Keratinocyte (primary cell): ENCODE measurements at regions not wholly inside any gene's neighbourhood (a gene's known extent, or its start where the extent isn't known, plus 50 kb on each side); places are given as distances from the start of the nearest gene placed in this dataset.

Source experiments
- DNase-seq: peaks from one replicate; pipeline ENCODE4 v3.0.0-alpha.2; 2011; ENCODE audit warnings: low read depth, missing footprints, low spot score
- FAIRE-seq: peaks from 2 replicates; lab custom pipeline; 2011; peaks lifted over from hg19 to GRCh38; lab: Jason Lieb, UNC
- H2AFZ ChIP-seq: 2 replicates; pipeline ENCODE4 v1.6.0; 2012; ENCODE audit warnings: low read length, control low read depth, inconsistent platforms; ENCODE audit not compliant: control insufficient read depth
- H3K27ac ChIP-seq: 2 replicates; pipeline ENCODE4 v1.5.1; 2011; ENCODE audit warnings: low read length; ENCODE audit not compliant: control insufficient read depth, insufficient read depth
- H3K27me3 ChIP-seq: 3 replicates; pipeline ENCODE4 v1.6.0; 2011; ENCODE audit warnings: low read length; ENCODE audit not compliant: control insufficient read depth, insufficient read depth; ENCODE audit errors: extremely low read depth
- H3K36me3 ChIP-seq, 2 experiments: 2 replicates in 1 of 2; 3 replicates in 1 of 2; pipeline ENCODE4 v1.5.1; 2011; ENCODE audit warnings: low read length in 2 of 2, mild to moderate bottlenecking in 1 of 2; ENCODE audit not compliant: control insufficient read depth in 2 of 2, insufficient read depth in 2 of 2; ENCODE audit errors: extremely low read depth in 1 of 2
- H3K4me1 ChIP-seq: 3 replicates; pipeline ENCODE4 v1.5.1; 2011; ENCODE audit warnings: low read length; ENCODE audit not compliant: control insufficient read depth, insufficient read depth; ENCODE audit errors: extremely low read depth
- H3K4me2 ChIP-seq: 3 replicates; pipeline ENCODE4 v1.6.0; 2011; ENCODE audit warnings: low read depth, low read length; ENCODE audit not compliant: control insufficient read depth, insufficient read depth; ENCODE audit errors: extremely low read depth
- H3K4me3 ChIP-seq, 3 experiments: fragments of 200-600 bp in 1 of 3; sonication (generic) in 1 of 3; 2 replicates in 2 of 3; 3 replicates in 1 of 3; pipeline ENCODE4 v1.5.1; 2011 to 2016; ENCODE audit warnings: low read length in 3 of 3, mild to moderate bottlenecking in 3 of 3, control low read depth in 2 of 3, inconsistent platforms in 1 of 3, low read depth in 1 of 3, mixed read lengths in 1 of 3, mixed run types in 1 of 3, moderate library complexity in 1 of 3; ENCODE audit not compliant: control insufficient read depth in 2 of 3, insufficient read depth in 2 of 3; ENCODE audit errors: extremely low read depth in 1 of 3
- H3K79me2 ChIP-seq: 2 replicates; pipeline ENCODE4 v1.6.0; 2012; ENCODE audit warnings: low read length; ENCODE audit not compliant: control insufficient read depth, insufficient read depth
- H3K9ac ChIP-seq: 3 replicates; pipeline ENCODE4 v1.6.0; 2011; ENCODE audit warnings: low read length; ENCODE audit not compliant: control insufficient read depth, insufficient read depth; ENCODE audit errors: extremely low read depth
- H3K9me1 ChIP-seq: 3 replicates; pipeline ENCODE4 v1.6.0; 2011; ENCODE audit warnings: low read length; ENCODE audit not compliant: control insufficient read depth, insufficient read depth; ENCODE audit errors: extremely low read depth
- H3K9me3 ChIP-seq: 2 replicates; pipeline ENCODE4 v1.5.1; 2012; ENCODE audit warnings: low read depth, low read length; ENCODE audit not compliant: control insufficient read depth
- H4K20me1 ChIP-seq: 3 replicates; pipeline ENCODE4 v1.6.0; 2011; ENCODE audit warnings: low read length; ENCODE audit not compliant: control insufficient read depth, insufficient read depth; ENCODE audit errors: extremely low read depth
- CTCF ChIP-seq, 3 experiments: IDR thresholded peaks in 1 of 3; conservative IDR thresholded peaks in 1 of 3; optimal IDR thresholded peaks in 1 of 3; 2 replicates in 2 of 3; 3 replicates in 1 of 3; pipeline versions ENCODE3 to v1.5.1; 2011; ENCODE audit warnings: low read length in 3 of 3, mild to moderate bottlenecking in 3 of 3, moderate library complexity in 2 of 3, control low read depth in 1 of 3, inconsistent platforms in 1 of 3; ENCODE audit not compliant: insufficient read depth in 2 of 3; ENCODE audit errors: extremely low read depth in 1 of 3
- EZH2 ChIP-seq: IDR thresholded peaks from one replicate; pipeline ENCODE4 v1.6.1; 2012; ENCODE audit warnings: inconsistent platforms, mild to moderate bottlenecking, low read length, moderate library complexity
- dilution Hi-C: fragments of 300-500 bp; cut with MboI; formaldehyde crosslinking; loops from one replicate; pipeline ENCODE4 v1.7.0; 2020; ENCODE audit warnings: low sequenced_read_pairs; ENCODE audit not compliant: extremely low pct_ligation_motif_present

GRCh38 chr2:15714609-15715008 is 122.9 kb downstream of the DDX1 start:
- TF ChIP-seq CTCF (optimal IDR thresholded peaks at IDR 0.05 in 1 of 3, IDR thresholded peaks at IDR 0.05 in 1 of 3, conservative IDR thresholded peaks at IDR 0.05 in 1 of 3; ENCODE audit: extremely low read depth in 1 of 3, insufficient read depth in 2 of 3, low read length in 3 of 3), result no peak
- no peak for TF ChIP-seq EZH2
- Histone ChIP-seq H3K9ac (no peak overlapping the region), H3K4me1 (no peaks in the 10 kb centered on the region), H2AFZ (no peak overlapping the region), H3K4me2 (no peak overlapping the region), H3K36me3 (no peaks in the 10 kb centered on the region), H3K9me1 (no peaks in the 10 kb centered on the region), H3K9me3 (peaks cover 2% of the 10 kb centered on the region), H3K27ac (no peak overlapping the region), H4K20me1 (no peaks in the 10 kb centered on the region), H3K4me3 (no peak overlapping the region), H3K79me2 (no peaks in the 10 kb centered on the region), H3K27me3 (no peaks in the 10 kb centered on the region)
- DNase-seq, result no peak
- dilution Hi-C loops, result no loop called here
- FAIRE-seq, result peak; percentile 62

GRCh38 chr2:15715596-15715995 is 123.9 kb downstream of the DDX1 start:
- H3K27ac ChIP-seq, result no peak overlapping the region
- DNase-seq, result no peak
- no peak overlapping the region for H2AFZ ChIP-seq
- no peak for TF ChIP-seq EZH2
- TF ChIP-seq CTCF (optimal IDR thresholded peaks at IDR 0.05 in 1 of 3, IDR thresholded peaks at IDR 0.05 in 1 of 3, conservative IDR thresholded peaks at IDR 0.05 in 1 of 3; ENCODE audit: extremely low read depth in 1 of 3, insufficient read depth in 2 of 3, low read length in 3 of 3), result no peak
- no peak overlapping the region for H3K4me2 ChIP-seq
- dilution Hi-C loops, result no loop called here
- H3K36me3 ChIP-seq, result no peaks in the 10 kb centered on the region
- FAIRE-seq, result no peak
- H3K27me3 ChIP-seq, result no peaks in the 10 kb centered on the region
- no peaks in the 10 kb centered on the region for H3K79me2 ChIP-seq
- no peaks in the 10 kb centered on the region for H3K9me1 ChIP-seq
- no peak overlapping the region for H3K4me3 ChIP-seq
- H4K20me1 ChIP-seq, result no peaks in the 10 kb centered on the region
- H3K4me1 ChIP-seq, result no peaks in the 10 kb centered on the region
- peaks cover 2% of the 10 kb centered on the region for H3K9me3 ChIP-seq
- no peak overlapping the region for H3K9ac ChIP-seq
